H9 (cell line): ENCODE measurements at regions not wholly inside any gene's neighbourhood (a gene's known extent, or its start where the extent isn't known, plus 50 kb on each side); places are given as distances from the start of the nearest gene placed in this dataset.

Source experiments
- DNase-seq: peaks from one replicate; pipeline ENCODE4 v3.0.0-alpha.2; 2017
- H2AFZ ChIP-seq: one replicate; pipeline ENCODE4 v1.6.1; 2013; ENCODE audit warnings: mild to moderate bottlenecking, low read length, control low read depth, moderate library complexity
- H2AK5ac ChIP-seq: 2 replicates; pipeline ENCODE4 v1.6.1; 2013; ENCODE audit warnings: low read length, control low read depth, mixed read lengths; ENCODE audit not compliant: insufficient read length
- H2BK120ac ChIP-seq: one replicate; pipeline ENCODE4 v1.6.1; 2013; ENCODE audit warnings: low read depth, mild to moderate bottlenecking, low read length, control low read depth, inconsistent platforms; ENCODE audit not compliant: poor library complexity, severe bottlenecking
- H2BK12ac ChIP-seq: 2 replicates; pipeline ENCODE4 v1.6.1; 2013; ENCODE audit warnings: low read length, control low read depth, mixed read lengths, low read depth; ENCODE audit not compliant: insufficient read length
- H2BK15ac ChIP-seq: 2 replicates; pipeline ENCODE4 v1.6.1; 2013; ENCODE audit warnings: low read depth, low read length, control low read depth
- H2BK20ac ChIP-seq: one replicate; pipeline ENCODE4 v1.6.1; 2013; ENCODE audit warnings: low read depth, mild to moderate bottlenecking, low read length, control low read depth, inconsistent platforms; ENCODE audit not compliant: poor library complexity, severe bottlenecking
- H2BK5ac ChIP-seq: 2 replicates; pipeline ENCODE4 v1.6.1; 2013; ENCODE audit warnings: low read length, control low read depth, mixed read lengths; ENCODE audit not compliant: insufficient read length
- H3K14ac ChIP-seq: 2 replicates; pipeline ENCODE4 v1.6.1; 2013; ENCODE audit warnings: low read length, control low read depth; ENCODE audit not compliant: insufficient read depth
- H3K18ac ChIP-seq: 2 replicates; pipeline ENCODE4 v1.6.1; 2013; ENCODE audit warnings: low read depth, mild to moderate bottlenecking, mixed read lengths, low read length, control low read depth; ENCODE audit not compliant: insufficient read length
- H3K23ac ChIP-seq: 2 replicates; pipeline ENCODE4 v1.6.1; 2013; ENCODE audit warnings: low read length, control low read depth, mixed read lengths, low read depth; ENCODE audit not compliant: insufficient read length
- H3K23me2 ChIP-seq: 2 replicates; pipeline ENCODE4 v1.6.1; 2013; ENCODE audit warnings: low read depth, mild to moderate bottlenecking, mixed read lengths, low read length, control low read depth; ENCODE audit not compliant: insufficient read length, poor library complexity, severe bottlenecking
- H3K27ac ChIP-seq: 2 replicates; pipeline ENCODE4 v1.5.1; 2013; ENCODE audit warnings: low read length, control low read depth, mixed read lengths, low read depth; ENCODE audit not compliant: insufficient read length
- H3K27me3 ChIP-seq: 2 replicates; pipeline ENCODE4 v1.6.1; 2013; ENCODE audit warnings: low read length, control low read depth, inconsistent platforms; ENCODE audit not compliant: insufficient read depth
- H3K4ac ChIP-seq: 2 replicates; pipeline ENCODE4 v1.6.1; 2013; ENCODE audit warnings: low read depth, mild to moderate bottlenecking, control low read depth, inconsistent platforms, low read length, moderate library complexity
- H3K4me1 ChIP-seq: 2 replicates; pipeline ENCODE4 v1.6.1; 2013; ENCODE audit warnings: low read length, control low read depth, inconsistent platforms; ENCODE audit not compliant: insufficient read depth
- H3K4me2 ChIP-seq: 2 replicates; pipeline ENCODE4 v1.6.1; 2013; ENCODE audit warnings: low read length, control low read depth, mixed read lengths; ENCODE audit not compliant: insufficient read length, insufficient read depth
- H3K56ac ChIP-seq: 2 replicates; pipeline ENCODE4 v1.6.1; 2013; ENCODE audit warnings: low read depth, mild to moderate bottlenecking, mixed read lengths, low read length, control low read depth; ENCODE audit not compliant: insufficient read length
- H3K79me1 ChIP-seq: 2 replicates; pipeline ENCODE4 v1.6.1; 2013; ENCODE audit warnings: low read depth, mild to moderate bottlenecking, moderate library complexity, low read length, control low read depth, inconsistent platforms; ENCODE audit not compliant: insufficient read depth, poor library complexity, severe bottlenecking
- H3K79me2 ChIP-seq: 2 replicates; pipeline ENCODE4 v1.6.1; 2013; ENCODE audit warnings: low read length, control low read depth, inconsistent platforms; ENCODE audit not compliant: insufficient read depth
- H3K9ac ChIP-seq: 2 replicates; pipeline ENCODE4 v1.6.1; 2013; ENCODE audit warnings: low read length, control low read depth, mixed read lengths; ENCODE audit not compliant: insufficient read length; ENCODE audit errors: extremely low read depth
- H3K9me3 ChIP-seq: one replicate; pipeline ENCODE4 v1.6.1; 2013; ENCODE audit warnings: low read depth, low read length, inconsistent platforms; ENCODE audit not compliant: control insufficient read depth
- H3T11ph ChIP-seq: one replicate; pipeline ENCODE4 v1.6.1; 2013; ENCODE audit warnings: mild to moderate bottlenecking, low read length, control low read depth, inconsistent platforms
- H4K20me1 ChIP-seq: one replicate; pipeline ENCODE4 v1.6.1; 2013; ENCODE audit not compliant: control insufficient read depth, insufficient read length, insufficient read depth
- H4K5ac ChIP-seq: 2 replicates; pipeline ENCODE4 v1.6.1; 2013; ENCODE audit warnings: low read depth, mild to moderate bottlenecking, mixed read lengths, low read length, control low read depth; ENCODE audit not compliant: insufficient read length
- H4K8ac ChIP-seq: replicated peaks from 2 replicates; pipeline ENCODE4 v1.6.1; 2013; ENCODE audit warnings: low read length, control low read depth, mixed read lengths, low read depth; ENCODE audit not compliant: insufficient read length
- H4K91ac ChIP-seq: 2 replicates; pipeline ENCODE4 v1.6.1; 2013; ENCODE audit warnings: low read depth, mild to moderate bottlenecking, moderate library complexity, mixed read lengths, low read length, control low read depth; ENCODE audit not compliant: insufficient read length
- H3K27ac Mint-ChIP-seq, 3 experiments: 2 replicates in 2 of 3; 3 replicates in 1 of 3; pipeline ENCODE4 v1.8.0; 2020 to 2021; ENCODE audit warnings: mixed read lengths in 3 of 3, mild to moderate bottlenecking in 1 of 3, moderate library complexity in 1 of 3
- H3K27me3 Mint-ChIP-seq: 2 replicates; pipeline ENCODE4 v1.8.0; 2021; ENCODE audit warnings: low read depth, mild to moderate bottlenecking, moderate library complexity, mixed read lengths
- H3K36me3 Mint-ChIP-seq, 3 experiments: 2 replicates in 2 of 3; 3 replicates in 1 of 3; pipeline ENCODE4 v1.8.0; 2020 to 2021; ENCODE audit warnings: low read depth in 3 of 3, mixed read lengths in 3 of 3; ENCODE audit not compliant: insufficient read depth in 1 of 3
- H3K4me1 Mint-ChIP-seq, 2 experiments: 2 replicates each; pipeline ENCODE4 v1.8.0; 2020; ENCODE audit warnings: mixed read lengths in 2 of 2
- H3K4me3 Mint-ChIP-seq, 2 experiments: 2 replicates in 1 of 2; 3 replicates in 1 of 2; pipeline ENCODE4 v1.8.0; 2020 to 2021; ENCODE audit warnings: mild to moderate bottlenecking in 2 of 2, mixed read lengths in 2 of 2, moderate library complexity in 1 of 2
- H3K9me3 Mint-ChIP-seq, 2 experiments: 2 replicates in 1 of 2; 3 replicates in 1 of 2; pipeline ENCODE4 v1.8.0; 2020; ENCODE audit warnings: mild to moderate bottlenecking in 2 of 2, mixed read lengths in 2 of 2, moderate library complexity in 1 of 2
- WGBS: extraction: QIAGEN DNeasy Blood & Tissue Kit; methylation state at CpG from one replicate; pipeline ENCODE4 v1.1.7; 2013; ENCODE audit warnings: missing lambda C conversion rate, low lambda C conversion rate, mixed read lengths; ENCODE audit not compliant: insufficient read length; ENCODE audit errors: extremely low coverage; 5-methylcytosine and 5-hydroxymethylcytosine counted together
- TF ChIP-seq, protein P1 (sequence below): fragments of 200-600 bp; sonication (generic); conservative IDR thresholded peaks from 3 replicates; pipeline ENCODE4 v1.8.0; 2021; ENCODE audit warnings: antibody characterized with exemption, mild to moderate bottlenecking

DNA sequence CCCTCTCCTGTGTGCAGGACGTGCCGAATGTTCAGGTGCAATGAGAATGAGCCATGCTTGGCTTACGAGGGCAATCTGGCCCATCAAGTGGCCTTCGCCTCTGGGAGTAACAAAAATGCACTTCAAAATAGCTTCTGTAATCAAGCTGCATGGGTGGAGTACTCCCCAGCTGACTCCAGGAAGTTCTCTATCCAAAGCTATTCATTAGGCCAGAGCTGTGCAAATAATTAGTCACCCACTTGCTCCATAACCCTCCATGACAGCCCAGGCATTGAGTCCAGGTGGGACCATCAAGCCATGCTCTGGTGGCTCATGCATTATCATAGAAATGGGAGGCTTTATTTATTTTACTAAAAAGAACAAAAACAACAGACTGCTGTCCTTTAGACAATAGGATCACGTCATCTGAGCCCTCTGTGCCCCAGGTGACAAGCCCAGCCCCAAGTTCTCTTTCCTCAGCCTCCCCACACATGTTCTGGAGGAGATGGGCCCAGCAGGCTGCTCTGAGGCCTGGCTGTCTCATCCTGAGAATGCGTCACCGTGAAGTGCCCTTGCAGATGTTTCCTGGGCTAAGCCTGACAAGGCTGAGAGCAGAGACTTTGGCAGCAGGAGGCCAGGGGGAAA, 244.7 kb downstream of the ETS1 start:
- Histone ChIP-seq H3K56ac (no peak overlapping the region), H3T11ph (no peak overlapping the region), H3K79me1 (no peaks in the 10 kb centered on the region), H3K9ac (no peak overlapping the region), H2BK15ac (no peak overlapping the region), H2AFZ (no peak overlapping the region), H3K4ac (no peak overlapping the region), H3K4me2 (no peak overlapping the region), H3K23me2 (no peaks in the 10 kb centered on the region), H3K23ac (no peak overlapping the region), H4K91ac (no peak overlapping the region), H2BK20ac (no peak overlapping the region), H2BK5ac (no peak overlapping the region), H3K18ac (no peak overlapping the region), H3K9me3 (no peaks in the 10 kb centered on the region), H3K79me2 (no peaks in the 10 kb centered on the region), H2BK120ac (no peak overlapping the region), H3K27me3 (no peaks in the 10 kb centered on the region), H2BK12ac (no peak overlapping the region), H3K27ac (no peak overlapping the region), H3K4me1 (peaks cover 4% of the 10 kb centered on the region; the same call in 1 of the 2 replicates), H4K8ac (no peak overlapping the region), H4K5ac (no peak overlapping the region), H2AK5ac (no peak overlapping the region), H4K20me1 (no peaks in the 10 kb centered on the region), H3K14ac (peak overlapping the region; percentile 42; the same call in 1 of the 2 replicates)
- Mint-ChIP-seq H3K36me3 (no peaks in the 10 kb centered on the region), H3K27ac (no peak overlapping the region; a peak in 1 of 7 replicates), H3K27me3 (no peaks in the 10 kb centered on the region), H3K4me3 (no peak overlapping the region), H3K9me3 (no peaks in the 10 kb centered on the region), H3K4me1 (peaks cover 22% of the 10 kb centered on the region in 2 experiments)
- DNase-seq, result no peak
- WGBS, result no CpG with 5 or more reads among the region's 7 CpGs
- TF ChIP-seq, protein P1, sequence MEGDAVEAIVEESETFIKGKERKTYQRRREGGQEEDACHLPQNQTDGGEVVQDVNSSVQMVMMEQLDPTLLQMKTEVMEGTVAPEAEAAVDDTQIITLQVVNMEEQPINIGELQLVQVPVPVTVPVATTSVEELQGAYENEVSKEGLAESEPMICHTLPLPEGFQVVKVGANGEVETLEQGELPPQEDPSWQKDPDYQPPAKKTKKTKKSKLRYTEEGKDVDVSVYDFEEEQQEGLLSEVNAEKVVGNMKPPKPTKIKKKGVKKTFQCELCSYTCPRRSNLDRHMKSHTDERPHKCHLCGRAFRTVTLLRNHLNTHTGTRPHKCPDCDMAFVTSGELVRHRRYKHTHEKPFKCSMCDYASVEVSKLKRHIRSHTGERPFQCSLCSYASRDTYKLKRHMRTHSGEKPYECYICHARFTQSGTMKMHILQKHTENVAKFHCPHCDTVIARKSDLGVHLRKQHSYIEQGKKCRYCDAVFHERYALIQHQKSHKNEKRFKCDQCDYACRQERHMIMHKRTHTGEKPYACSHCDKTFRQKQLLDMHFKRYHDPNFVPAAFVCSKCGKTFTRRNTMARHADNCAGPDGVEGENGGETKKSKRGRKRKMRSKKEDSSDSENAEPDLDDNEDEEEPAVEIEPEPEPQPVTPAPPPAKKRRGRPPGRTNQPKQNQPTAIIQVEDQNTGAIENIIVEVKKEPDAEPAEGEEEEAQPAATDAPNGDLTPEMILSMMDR, result no peak
